ENCODE measurements at regions not wholly inside any gene's neighbourhood (a gene's known extent, or its start where the extent isn't known, plus 50 kb on each side); places are given as distances from the start of the nearest gene placed in this dataset.

DNA sequence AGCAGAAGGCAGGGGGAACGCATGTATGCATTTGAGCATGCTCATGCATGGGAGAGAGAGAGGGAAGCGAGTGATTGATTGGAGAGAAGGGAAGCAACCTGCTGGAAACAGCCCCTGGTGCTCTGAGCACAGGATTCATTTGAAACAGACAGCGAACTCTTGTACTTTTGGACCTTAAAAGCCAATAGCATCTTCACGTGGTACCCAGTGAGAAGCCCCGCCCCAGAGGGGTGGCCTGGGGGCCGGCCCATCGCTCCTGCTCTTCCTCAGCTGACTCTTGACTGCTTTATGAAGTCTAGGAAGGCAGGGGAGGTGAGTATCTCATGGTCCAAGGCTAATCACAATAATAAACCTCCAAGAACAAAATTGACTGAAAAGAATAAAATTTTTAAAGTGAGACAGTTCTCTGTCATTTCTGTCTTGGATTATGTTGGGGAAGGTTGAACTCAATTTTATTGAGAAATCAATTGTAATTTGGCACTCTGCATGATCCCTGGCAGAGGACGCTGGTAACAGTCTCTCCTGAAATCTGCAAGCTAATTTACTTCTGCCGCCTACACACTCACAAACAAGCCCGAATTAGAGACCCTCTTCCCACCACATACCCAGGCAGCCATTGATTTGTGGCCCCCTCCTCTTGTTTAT lies 168.2 kb upstream of the PPARGC1A start:
- DNase-seq (ENCODE audit: low spot score), result no peak

DNA sequence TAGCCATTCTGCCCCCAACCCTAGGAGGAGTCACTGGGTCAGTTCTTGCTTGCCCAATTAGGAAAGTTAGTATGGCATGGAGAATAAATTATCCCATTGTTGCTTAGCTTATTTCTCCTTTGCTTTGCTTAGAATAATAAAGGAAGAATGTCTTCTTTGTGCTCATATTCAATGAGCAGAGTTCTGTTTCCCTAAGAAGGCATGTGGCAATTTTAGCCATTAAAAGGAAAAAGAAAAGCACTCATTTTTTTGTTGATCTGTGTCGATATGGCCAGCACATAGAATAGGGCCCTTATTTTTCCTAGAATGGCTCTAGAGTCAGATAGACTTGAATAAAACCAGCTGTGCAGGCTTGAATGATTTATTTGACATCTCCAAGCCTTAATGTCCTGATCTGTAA lies 166.4 kb upstream of the PPARGC1A start:
- DNase-seq (ENCODE audit: low spot score), result no peak

DNA sequence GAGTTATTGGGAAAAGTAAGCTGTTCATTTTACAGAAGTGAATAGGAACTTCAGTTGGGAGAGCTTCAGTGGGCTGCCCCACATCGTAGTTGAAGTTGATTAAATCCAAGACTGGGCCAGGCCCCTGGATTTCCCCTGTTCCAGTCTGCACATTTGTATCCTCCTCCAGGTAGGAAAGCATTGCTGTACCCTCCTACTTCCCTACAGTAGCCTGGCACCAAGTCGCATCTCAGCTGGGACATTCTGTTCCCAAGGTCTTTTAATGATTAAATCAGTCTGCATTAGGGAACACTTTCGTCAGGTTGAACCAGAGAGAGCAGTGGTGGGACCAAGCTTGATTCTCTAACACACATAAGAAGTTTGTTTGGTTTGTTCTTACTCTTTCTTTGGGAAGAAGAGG lies 165.8 kb upstream of the PPARGC1A start:
- DNase-seq (ENCODE audit: low spot score), result no peak

DNA sequence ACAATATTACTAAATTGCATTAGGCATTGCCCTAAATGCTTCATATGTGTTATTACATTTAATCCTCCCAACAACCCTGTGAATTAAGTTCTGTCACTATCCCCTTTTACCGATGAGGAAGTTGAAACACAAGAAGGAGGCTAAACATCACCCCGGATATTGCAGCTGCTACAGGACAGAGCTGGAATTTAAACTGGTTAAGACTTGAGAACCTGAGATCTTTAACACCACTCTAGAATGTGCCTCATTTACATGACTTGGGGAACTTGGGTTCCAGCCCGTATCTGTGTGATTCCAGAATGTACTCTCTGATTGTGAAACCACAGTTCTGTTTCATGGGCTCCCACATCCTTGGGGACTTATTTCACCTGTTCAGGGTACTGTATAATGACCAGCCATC lies 165.1 kb upstream of the PPARGC1A start:
- no peak for DNase-seq (ENCODE audit: low spot score)

DNA sequence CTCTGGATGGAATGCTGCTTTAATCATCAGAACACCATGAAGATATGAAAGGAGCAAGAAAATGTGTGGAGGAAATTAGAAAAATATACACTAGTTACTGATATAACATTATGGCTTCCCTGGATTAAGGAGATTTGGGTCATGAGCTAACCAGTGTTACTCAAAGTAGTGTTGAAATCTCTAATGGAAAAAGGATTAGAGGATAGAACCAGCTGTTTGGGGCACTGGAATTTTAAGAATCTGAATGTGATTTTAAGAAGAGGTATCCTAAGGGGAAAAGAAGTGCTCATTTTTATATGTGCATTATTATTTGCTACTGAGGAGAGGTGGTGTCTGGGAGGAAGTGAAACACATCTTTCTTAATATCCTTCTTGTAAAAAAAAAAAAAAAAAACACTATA lies 164.1 kb upstream of the PPARGC1A start:
- no peak for DNase-seq (ENCODE audit: low spot score)

DNA sequence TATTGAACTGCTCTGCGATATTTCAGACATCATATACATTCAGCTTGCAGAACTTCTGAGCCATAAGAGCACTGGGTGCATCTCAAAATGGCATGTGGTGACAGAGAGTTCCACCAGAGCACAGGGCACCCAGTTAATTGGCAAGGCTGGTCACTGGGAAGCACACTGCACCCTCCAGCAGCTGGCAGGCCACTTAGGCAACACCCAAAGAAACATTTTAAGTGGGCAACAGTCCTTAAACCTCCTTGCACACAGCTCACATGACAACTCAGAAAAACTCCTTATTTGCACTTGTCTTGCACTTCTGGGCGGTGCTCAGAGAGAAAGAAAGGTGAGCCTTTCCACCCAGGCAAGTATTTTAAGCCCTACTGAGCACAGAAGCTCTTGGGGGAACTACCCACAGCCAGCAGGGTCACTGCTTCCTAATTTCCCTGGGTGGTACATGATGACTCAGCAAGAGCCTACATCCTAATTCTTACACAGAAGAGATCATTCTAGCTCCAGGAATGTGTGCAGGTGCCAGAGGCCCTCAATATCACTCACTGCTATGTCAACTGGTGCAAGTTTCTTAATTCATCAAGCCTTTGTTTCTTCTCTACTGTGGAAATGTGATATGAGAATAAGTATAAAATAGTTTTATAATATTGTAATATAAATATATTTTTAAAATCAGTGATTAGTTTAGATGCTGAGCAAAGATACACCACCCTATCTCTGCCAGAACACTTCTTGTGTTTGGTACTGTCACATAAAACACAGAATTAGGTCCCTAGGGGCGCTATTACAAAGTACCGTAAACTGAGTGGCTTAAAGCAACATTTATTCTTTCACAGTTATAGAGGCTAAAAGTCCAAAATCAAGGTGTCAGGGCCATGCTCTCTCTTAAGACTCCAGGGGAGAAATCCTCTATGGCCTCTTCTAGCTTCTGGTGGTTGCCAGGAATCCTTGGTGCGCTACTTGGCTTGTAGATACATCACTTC lies 155.1 kb upstream of the PPARGC1A start:
- no peak for DNase-seq (ENCODE audit: low spot score)

DNA sequence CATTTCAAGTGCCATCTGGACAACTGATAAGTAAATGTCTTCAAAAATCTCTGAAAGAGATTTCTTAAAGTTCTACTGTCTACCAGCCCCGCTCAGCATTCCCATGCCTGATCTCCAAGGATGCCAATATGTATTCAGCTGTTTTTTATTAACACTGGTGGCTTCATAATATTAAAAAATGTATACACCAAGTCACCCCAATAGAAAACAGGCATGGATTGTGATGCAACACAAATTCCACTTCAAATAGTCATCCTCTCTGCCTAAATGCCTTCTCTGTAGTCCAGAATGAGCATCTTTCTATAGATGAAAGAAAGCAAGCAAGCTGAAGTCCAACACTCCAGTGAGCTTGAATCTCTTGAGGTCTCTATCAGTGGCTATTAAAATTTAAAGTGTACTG lies 152.2 kb upstream of the PPARGC1A start:
- DNase-seq (ENCODE audit: low spot score), result no peak

DNA sequence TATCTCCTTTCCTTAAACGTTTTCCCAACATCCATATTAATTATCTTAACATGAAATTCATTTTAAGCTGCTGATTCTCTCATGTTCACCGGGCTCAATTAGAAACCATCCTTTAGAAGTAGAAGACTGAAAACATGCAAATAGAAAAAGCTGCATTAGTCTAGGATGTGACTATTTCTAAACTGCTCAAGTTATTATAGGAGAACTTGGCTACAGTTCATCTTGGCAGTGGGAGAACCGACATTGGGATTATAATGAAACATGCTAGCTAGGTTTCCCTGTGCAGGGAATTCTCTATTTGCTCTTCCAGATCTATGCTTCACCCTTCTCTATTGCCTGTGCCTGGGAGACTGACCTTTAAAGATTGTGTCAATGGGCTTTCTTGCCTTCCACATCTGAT lies 151.0 kb upstream of the PPARGC1A start:
- DNase-seq (ENCODE audit: low spot score), result no peak

DNA sequence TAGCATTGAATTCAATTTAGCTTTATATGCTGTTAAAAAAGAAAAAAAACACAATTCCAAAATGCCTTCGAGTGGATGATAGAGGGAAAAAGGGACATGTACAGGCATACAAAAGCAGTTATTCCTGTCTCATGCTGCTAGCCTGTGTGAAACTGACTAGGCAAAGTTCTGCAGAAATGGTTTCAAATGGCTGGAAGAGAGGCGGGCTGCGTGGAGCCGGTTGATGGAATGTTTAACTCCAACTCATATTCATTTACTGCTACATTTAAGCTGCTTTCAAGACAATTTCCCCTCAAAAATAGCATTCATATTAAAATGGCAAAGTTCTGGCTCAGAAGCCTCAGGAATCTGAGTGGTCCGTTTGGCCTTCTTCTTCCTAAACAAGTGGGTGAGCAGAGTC lies 143.8 kb upstream of the PPARGC1A start:
- DNase-seq (ENCODE audit: low spot score), result no peak

DNA sequence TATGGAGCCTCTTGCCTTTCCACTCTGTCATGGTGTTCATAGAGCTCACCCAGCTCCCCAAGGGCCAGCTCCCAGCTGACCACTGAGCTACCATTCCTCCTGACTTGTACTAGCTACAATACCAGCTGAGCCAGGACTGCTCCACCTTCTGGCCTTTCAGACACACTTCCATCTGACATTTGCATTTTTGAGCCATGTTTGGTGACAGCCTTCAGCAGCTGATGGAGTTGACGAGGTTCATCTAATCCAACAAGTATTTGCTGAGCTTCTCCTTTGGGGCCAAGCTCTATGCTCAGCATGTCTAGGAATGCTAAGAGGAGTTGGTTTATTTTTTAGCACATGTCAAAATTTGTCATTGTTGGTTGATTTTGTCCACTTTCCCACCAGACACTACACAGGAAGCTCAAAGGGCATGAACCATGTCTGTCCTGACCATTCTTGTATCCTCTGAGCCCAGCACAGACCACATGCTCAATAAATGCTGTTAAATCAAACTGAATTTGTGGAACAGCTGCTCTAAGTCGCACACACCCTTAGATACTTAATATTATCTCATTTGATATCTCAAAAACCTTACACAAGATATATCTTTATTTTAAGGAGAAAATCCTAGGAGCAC lies 142.6 kb upstream of the PPARGC1A start:
- no peak for DNase-seq (ENCODE audit: low spot score)

DNA sequence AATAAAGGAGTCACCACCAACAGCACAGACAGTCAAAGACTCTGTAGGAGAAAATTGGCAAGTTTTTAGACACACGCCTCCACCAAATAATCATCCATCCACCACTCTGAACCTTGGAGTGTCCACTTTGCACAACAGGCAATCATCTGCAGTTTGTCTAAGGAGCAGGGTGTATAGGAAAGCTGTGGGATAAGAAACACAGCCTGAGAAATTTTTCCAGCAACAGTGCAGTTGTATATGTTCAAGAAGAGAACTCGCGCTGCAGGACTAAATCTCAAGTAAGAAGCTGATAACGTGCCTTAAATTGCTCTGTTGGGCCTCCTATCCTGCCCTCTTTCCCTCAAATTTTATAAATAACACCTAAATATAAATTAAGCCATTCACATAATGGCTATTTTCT lies 136.7 kb upstream of the PPARGC1A start:
- no peak for DNase-seq (ENCODE audit: low spot score)

DNA sequence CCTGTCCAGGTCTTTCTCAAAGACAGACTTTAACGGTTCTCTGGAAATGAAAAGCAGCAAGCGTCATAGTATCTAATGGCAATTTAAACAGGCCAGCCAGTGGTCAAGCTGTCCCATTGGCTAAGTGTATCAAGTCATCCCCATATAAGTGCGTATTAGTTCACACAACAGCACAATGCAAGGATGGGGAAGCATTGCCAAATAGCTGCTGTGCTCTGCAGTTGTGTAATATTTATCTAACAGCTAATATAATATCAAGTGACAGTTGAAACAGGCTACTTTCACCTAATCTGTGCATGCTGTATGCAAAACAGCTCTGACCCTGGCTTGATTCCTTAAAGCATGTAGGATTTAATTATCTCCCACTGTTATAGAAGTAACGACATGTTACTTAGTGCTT lies 134.8 kb upstream of the PPARGC1A start:
- no peak for DNase-seq (ENCODE audit: low spot score)

DNA sequence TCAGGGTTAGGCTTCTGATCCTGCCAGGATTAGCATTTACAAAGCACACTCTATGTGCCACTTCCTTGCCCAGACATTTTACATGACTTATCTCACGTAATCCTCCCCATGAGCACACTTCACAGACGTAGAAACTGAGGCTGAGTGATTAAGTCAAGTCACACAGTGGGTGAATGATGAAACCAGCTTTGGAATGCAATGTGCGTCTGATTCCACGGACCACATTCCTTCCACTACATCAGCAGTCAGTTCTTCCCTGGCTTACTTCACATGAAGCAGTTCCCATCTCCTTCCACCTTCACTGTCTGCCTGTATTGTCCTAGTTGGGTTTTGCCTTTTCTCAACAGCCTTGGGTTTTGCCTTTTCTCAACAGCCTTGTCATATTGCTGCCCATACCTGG lies 134.3 kb upstream of the PPARGC1A start:
- DNase-seq (ENCODE audit: low spot score), result no peak

DNA sequence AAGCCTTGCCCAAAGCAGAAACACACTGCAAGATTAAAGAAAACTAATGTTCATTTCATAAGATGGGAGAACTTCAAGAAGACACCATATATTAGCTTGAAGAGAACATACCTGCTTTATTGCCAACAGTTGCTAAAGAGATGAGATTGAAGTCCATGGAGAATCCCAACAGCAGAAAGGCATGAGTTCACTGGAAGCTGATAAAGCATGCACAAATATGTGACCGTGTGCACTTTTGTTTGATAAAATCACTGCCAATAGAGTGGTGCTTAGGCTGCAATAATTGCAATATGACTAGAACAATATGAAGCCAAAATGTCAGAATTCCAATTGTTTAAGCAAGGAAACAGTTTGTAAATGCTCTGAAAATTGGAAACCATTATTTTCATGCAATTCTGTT lies 125.9 kb upstream of the PPARGC1A start:
- no peak for DNase-seq (ENCODE audit: low spot score)

DNA sequence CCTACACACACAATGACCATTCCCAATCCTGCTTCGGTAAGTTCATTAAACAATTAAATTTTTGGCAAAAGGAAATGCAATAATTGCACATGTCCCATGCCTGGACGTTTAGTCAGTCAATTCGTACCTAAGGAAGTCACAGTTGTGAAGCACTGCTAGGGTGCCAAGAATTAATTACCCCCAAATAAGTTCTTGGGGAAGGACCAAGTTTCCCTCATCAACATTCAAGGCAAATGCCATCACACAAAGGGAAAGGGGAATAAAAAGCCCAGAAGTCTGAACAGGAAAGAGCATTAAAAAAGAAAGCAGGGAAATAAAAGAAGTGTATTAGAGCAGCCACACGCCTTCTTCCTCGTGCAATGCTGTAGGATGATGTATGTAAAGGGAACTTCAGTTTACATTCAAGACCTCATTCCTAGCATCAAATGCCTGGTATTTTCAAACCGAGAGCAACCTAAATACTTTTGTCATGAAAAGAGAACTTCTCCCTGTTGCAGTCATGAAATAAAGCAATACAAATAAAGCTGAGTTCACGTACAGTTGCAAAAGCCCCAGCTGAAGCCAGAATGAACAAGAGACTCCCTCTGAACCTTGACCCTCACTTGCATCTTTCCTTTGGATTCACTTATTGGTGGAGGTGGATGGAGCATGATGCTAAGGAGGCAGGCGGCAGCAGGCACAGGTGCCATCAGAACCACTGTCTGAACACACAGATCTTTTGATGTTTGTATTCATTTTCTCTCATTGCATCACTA lies 124.0 kb upstream of the PPARGC1A start:
- DNase-seq (ENCODE audit: low spot score), result peak; percentile 25

DNA sequence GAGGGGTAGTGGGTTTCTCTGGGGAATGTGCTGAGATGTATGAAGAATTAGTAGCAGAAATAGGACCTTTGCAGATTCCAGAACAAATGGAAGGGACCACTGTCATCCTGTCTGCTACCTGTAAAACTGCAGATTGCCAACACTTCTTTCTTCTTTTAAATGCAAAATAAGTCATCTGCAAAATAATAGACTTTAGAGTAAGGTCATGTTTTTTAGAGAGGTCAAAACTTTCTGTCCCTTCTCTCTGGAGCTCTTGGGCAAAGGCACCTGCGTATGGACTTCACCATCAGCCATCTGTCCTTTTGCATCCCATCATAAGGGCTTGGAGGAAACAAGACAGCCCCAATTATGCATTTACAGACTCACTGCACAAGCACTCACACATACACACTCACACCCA lies 121.1 kb upstream of the PPARGC1A start:
- no peak for DNase-seq (ENCODE audit: low spot score)

DNA sequence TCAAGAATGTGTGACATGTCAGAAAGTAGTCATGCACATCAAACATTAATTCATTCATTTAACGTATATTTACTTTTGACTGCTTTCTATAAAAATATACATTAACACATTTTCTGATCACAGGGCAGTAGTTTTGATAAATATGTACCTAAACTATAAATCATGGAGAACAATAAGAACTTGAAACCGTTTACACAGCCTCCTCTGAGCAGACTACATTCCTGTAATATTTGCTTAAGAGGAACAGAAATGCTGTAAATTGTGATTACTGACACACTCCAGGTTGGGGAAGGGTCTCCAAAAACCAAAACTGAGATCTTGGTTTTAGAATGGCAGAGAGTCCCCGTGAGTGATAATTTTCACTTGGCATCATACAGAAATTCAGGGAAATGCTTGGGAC lies 120.7 kb upstream of the PPARGC1A start:
- no peak for DNase-seq (ENCODE audit: low spot score)

DNA sequence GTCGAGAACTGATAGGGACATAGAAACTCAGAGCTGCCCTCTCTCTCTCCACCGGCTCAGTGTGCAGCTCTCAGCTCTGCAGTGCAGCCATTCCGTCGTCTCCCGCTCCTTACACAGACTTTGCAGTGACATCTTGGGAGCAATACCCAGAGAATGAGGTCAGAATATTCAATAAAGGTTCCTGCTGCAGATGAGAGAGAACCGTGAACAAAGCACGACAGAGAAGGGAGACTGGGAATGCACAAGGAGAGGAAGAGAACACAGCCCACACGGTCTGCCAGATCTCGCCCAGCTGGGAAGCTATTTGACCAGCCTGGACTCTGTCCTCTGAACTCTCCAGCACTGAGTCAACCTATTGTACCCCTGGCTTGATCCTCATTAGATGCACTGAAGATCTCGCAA lies 118.0 kb upstream of the PPARGC1A start:
- no peak for DNase-seq (ENCODE audit: low spot score)

DNA sequence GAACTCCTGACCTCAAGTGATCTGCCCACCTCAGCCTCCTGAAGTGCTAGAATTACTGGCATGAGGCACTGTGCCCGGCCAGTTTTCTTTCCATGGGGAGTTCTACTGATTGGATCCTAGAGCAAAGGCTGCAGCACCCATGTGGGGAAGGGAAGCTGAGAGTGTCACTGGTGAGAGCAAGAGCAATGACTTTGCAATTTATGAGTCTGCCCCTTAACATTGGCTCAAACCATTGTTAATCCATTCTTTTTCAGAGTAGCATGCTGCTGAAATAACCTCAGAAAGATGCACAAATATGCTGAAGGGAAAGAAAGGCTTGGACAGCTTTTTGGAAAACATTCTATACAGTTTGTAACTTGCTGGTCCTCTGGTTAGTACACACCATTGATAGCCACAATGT lies 116.4 kb upstream of the PPARGC1A start:
- DNase-seq (ENCODE audit: low spot score), result no peak

DNA sequence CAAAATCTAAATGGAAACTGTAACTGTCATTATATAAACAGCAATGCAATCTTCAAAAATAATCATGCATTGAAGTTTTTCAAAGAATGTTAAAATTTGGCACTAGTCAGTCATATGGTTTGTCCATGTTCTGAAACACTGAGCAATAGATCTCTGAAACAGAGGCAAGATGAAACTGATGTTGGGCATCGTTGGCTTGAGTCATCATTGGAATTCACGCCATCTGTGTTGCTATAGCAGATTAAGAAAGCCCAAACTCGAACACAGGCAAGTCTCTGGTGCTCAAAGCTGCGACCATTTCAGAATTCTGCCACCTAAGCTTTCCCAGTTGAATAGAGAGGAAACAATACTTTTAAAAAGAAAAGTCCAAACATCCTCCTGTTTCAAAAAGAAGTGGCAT lies 114.1 kb upstream of the PPARGC1A start:
- DNase-seq (ENCODE audit: low spot score), result no peak

DNA sequence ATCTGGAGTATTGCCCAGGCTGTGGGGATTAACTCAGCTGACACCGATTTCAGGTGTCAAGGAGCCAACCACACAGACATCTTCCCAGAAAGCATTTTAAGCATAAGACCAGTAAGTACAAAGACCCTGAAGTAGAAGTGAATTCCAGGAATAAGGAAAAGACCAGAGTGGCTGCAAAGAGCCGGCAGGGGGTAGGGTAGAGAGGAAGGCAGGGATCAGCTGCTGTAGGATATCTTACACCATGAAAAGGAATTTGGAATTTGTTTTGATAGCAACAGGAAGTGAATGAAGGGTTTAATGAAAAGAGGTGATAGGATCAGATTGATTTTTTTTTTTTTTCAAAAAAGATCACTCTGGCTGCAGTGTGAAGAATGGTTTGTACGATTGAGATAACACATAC lies 113.6 kb upstream of the PPARGC1A start:
- DNase-seq (ENCODE audit: low spot score), result no peak

DNA sequence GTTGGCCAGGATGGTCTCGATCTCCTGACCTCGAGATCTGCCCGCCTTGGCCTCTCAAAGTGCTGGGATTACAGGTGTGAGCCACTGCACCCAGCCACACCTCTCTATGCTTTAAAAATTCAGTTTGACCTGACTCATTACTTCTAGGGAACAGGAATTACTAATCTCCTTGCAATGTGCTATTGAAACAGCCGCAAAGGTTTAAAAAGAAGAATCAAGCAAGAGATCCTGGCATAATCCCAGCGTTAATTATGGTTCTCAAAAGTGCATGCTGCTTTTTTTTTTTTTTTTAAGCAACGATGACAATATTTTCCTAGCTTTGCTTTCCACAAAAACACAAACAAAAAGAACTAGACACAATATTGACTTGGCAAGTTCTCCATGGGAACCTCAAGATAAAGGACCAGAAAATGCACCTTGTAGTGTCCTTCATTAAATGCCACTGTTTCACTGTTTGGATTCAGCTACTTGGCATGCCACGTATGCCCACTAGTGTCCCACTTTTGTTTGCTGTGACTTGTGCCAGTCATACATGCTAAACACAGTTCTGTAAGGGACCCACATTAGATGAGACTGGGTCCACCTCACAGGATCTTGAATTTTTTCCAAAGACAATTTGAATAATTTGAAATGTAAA lies 112.6 kb upstream of the PPARGC1A start:
- DNase-seq (ENCODE audit: low spot score), result no peak

Data from cerebellar cortex (tissue), 1 donor.